ENCODE measurements at regions not wholly inside any gene's neighbourhood (a gene's known extent, or its start where the extent isn't known, plus 50 kb on each side); places are given as distances from the start of the nearest gene placed in this dataset.

GRCh38 chr6:77249560-77249959, 213.7 kb downstream of the HTR1B start:
- Histone ChIP-seq H2AFZ (ENCODE audit: low read depth, low read length) (no peak overlapping the region), H3K27ac (ENCODE audit: low read length) (no peak overlapping the region), H3K4me1 (ENCODE audit: insufficient read depth, low read length) (no peaks in the 10 kb centered on the region), H3K9me3 (ENCODE audit: insufficient read depth, low read length, severe bottlenecking) (no peaks in the 10 kb centered on the region), H3K79me2 (ENCODE audit: insufficient read depth, low read length) (no peaks in the 10 kb centered on the region), H3K9ac (ENCODE audit: low read depth, low read length) (no peak overlapping the region), H3K36me3 (ENCODE audit: insufficient read depth, low read length) (no peaks in the 10 kb centered on the region), H3K4me3 (ENCODE audit: low read depth in 1 of 2, low read length in 2 of 2) (no peak overlapping the region), H3K27me3 (ENCODE audit: insufficient read depth, low read length, poor library complexity) (no peaks in the 10 kb centered on the region), H4K20me1 (ENCODE audit: insufficient read depth, low read length) (no peaks in the 10 kb centered on the region), H3K4me2 (ENCODE audit: insufficient read depth, low read length) (no peak overlapping the region)
- TF ChIP-seq CTCF (IDR thresholded peaks at IDR 0.05; ENCODE audit: borderline replicate concordance, extremely low read depth, low read length, poor library complexity, severe bottlenecking) (no peak), EZH2 (IDR thresholded peaks at IDR 0.05; ENCODE audit: borderline replicate concordance, low read depth, low read length, severe bottlenecking) (no peak)
- no peak for ATAC-seq (ENCODE audit: insufficient read depth, low read depth)
- DNase-seq: no peak

- TF ChIP-seq CTCF (IDR thresholded peaks at IDR 0.05; ENCODE audit: borderline replicate concordance, extremely low read depth, low read length, poor library complexity, severe bottlenecking) (no peak), EZH2 (IDR thresholded peaks at IDR 0.05; ENCODE audit: borderline replicate concordance, low read depth, low read length, severe bottlenecking) (no peak)
- Histone ChIP-seq H2AFZ (ENCODE audit: low read depth, low read length) (no peak overlapping the region), H3K36me3 (ENCODE audit: insufficient read depth, low read length) (no peaks in the 10 kb centered on the region), H3K27me3 (ENCODE audit: insufficient read depth, low read length, poor library complexity) (no peaks in the 10 kb centered on the region), H3K9ac (ENCODE audit: low read depth, low read length) (no peak overlapping the region), H3K4me1 (ENCODE audit: insufficient read depth, low read length) (no peaks in the 10 kb centered on the region), H3K4me3 (ENCODE audit: low read depth in 1 of 2, low read length in 2 of 2) (no peak overlapping the region), H3K27ac (ENCODE audit: low read length) (no peak overlapping the region), H4K20me1 (ENCODE audit: insufficient read depth, low read length) (no peaks in the 10 kb centered on the region), H3K9me3 (ENCODE audit: insufficient read depth, low read length, severe bottlenecking) (no peaks in the 10 kb centered on the region), H3K4me2 (ENCODE audit: insufficient read depth, low read length) (no peak overlapping the region), H3K79me2 (ENCODE audit: insufficient read depth, low read length) (no peaks in the 10 kb centered on the region)
- ATAC-seq (ENCODE audit: insufficient read depth, low read depth) (no peak), DNase-seq (no peak)
Measured at GRCh38 chr6:77245026-77245425, 218.3 kb downstream of the HTR1B start.

GRCh38 chr6:77231438-77232305, 231.6 kb downstream of the HTR1B start:
- ATAC-seq (ENCODE audit: insufficient read depth, low read depth) (no peak), DNase-seq (no peak)
- H4K20me1 ChIP-seq (ENCODE audit: insufficient read depth, low read length): no peaks in the 10 kb centered on the region

More at GRCh38 chr6:77231438-77232305, 231.6 kb downstream of the HTR1B start:
- no peaks in the 10 kb centered on the region for H3K36me3 ChIP-seq (ENCODE audit: insufficient read depth, low read length)
- H3K27me3 ChIP-seq (ENCODE audit: insufficient read depth, low read length, poor library complexity): no peaks in the 10 kb centered on the region
- H3K79me2 ChIP-seq (ENCODE audit: insufficient read depth, low read length): no peaks in the 10 kb centered on the region
- no peak overlapping the region for H2AFZ ChIP-seq (ENCODE audit: low read depth, low read length)
- H3K9ac ChIP-seq (ENCODE audit: low read depth, low read length): no peak overlapping the region
- H3K9me3 ChIP-seq (ENCODE audit: insufficient read depth, low read length, severe bottlenecking): no peaks in the 10 kb centered on the region
- H3K27ac ChIP-seq (ENCODE audit: low read length): no peak overlapping the region
- H3K4me2 ChIP-seq (ENCODE audit: insufficient read depth, low read length): no peak overlapping the region
- H3K4me1 ChIP-seq (ENCODE audit: insufficient read depth, low read length): no peaks in the 10 kb centered on the region
- no peak overlapping the region for H3K4me3 ChIP-seq (ENCODE audit: low read depth in 1 of 2, low read length in 2 of 2)
- TF ChIP-seq EZH2 (IDR thresholded peaks at IDR 0.05; ENCODE audit: borderline replicate concordance, low read depth, low read length, severe bottlenecking) (no peak), CTCF (IDR thresholded peaks at IDR 0.05; ENCODE audit: borderline replicate concordance, extremely low read depth, low read length, poor library complexity, severe bottlenecking) (no peak)

All from DND-41 (cell line).